HG02870 (cell line): ENCODE measurements at regions not wholly inside any gene's neighbourhood (a gene's known extent, or its start where the extent isn't known, plus 50 kb on each side); places are given as distances from the start of the nearest gene placed in this dataset.
A peak's percentile ranks its signal among the peaks of the same experiment; 100 is the strongest.

Experiments used
- ATAC-seq: cut with Tn5 transposase; IDR thresholded peaks from one replicate; pipeline ENCODE4 v1.9.1; 2021; ENCODE audit warnings: mild to moderate bottlenecking, moderate library complexity; ENCODE audit not compliant: unreplicated experiment

GRCh38 chrX:15918003-15918402, 63.4 kb upstream of the AP1S2 start:
- ATAC-seq = no peak

GRCh38 chrX:15916704-15917084, 62.1 kb upstream of the AP1S2 start:
- no peak for ATAC-seq

- no peak for ATAC-seq
Measured at GRCh38 chrX:15915959-15916703, 61.5 kb upstream of the AP1S2 start.

GRCh38 chrX:15914486-15914885, 59.9 kb upstream of the AP1S2 start:
- ATAC-seq = no peak

DNA sequence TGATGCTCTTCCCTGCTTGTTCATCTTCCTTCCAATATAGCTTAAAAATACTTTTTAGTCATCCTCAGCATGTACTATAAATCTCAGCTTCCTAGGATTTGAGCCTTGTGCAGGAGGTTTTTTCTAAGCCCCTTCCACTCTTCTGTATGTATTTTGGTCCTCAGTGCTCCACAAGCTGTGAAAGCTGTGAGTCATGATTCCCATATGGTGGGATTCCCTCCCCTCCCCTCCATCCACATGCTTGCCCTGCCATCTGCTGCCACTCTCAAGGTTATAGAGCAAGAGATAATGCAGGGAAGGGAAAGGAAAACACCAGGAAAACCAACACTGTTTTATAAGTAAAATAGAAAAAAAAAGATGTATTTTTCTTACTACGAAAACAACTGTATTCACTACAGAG, 58.5 kb upstream of the AP1S2 start:
- no peak for ATAC-seq

GRCh38 chrX:15911734-15912550, 57.3 kb upstream of the AP1S2 start:
- ATAC-seq = peak; percentile 58

GRCh38 chrX:15909605-15910004, 55.0 kb upstream of the AP1S2 start:
- no peak for ATAC-seq

GRCh38 chrX:15908603-15909290, 54.1 kb upstream of the AP1S2 start:
- no peak for ATAC-seq

DNA sequence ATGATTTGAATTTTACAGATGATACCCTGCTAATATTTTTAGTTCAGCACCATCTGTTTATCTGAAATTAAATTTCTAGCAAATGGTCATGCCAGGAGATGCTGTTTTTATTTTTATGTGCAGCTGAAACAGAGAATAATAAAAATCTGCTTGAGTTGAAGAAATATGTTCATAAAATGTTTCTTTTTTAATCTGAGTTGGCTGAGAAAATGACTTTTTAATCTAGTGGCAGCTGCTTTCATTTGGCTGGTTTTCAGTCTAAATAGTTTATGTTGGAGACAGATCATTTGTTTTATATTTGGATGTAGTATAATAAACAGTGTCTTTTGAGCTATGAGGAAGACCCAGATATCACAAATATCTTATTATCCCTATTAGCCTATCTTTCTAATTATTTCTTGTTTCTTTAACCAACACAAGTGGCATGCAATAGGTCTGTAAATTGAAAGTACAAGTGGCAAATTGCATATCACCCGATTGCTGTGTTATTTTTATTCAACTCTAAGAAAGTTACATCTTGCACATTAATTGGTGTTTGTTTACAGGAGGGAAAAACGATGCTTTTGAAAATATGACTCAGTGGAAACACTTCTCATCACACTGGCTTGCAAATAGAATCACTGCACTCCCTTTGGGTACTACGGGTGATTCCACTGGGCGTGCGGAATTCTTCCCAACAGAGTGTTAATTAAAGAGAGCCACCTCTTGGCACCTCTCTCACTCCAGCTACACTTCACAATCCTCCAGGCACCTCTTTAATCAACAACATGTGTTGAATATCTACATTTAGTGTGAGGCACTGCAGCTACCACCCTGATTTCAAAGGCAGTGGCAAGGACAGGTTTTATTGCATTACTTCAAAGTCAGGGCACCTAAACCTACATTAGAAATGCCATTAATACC, 51.7 kb upstream of the AP1S2 start:
- no peak for ATAC-seq
